IMR-90 (cell line): ENCODE measurements at regions not wholly inside any gene's neighbourhood (a gene's known extent, or its start where the extent isn't known, plus 50 kb on each side); places are given as distances from the start of the nearest gene placed in this dataset.

Source experiments
- ATAC-seq: fragments of 200-7000 bp; cut with Tn5 transposase; 2 replicates; pipeline ENCODE4 v1.9.1; 2020; ENCODE audit warnings: low read depth, mild to moderate bottlenecking, moderate library complexity
- BruUV-seq: library from RNA; stranded (reverse); fragments of 400-500 nt; replicated peaks from 2 replicates; lab custom pipeline; 2021; lab: Mats Ljungman, UMichigan
- CTCF ChIA-PET: fragments of 300-600 bp; formaldehyde crosslinking; extraction: SDS; loops from one replicate; lab custom pipeline; 2021; ENCODE audit warnings: antibody characterized with exemption; lab: Yijun Ruan, JAX
- POLR2A ChIA-PET: fragments of 300-600 bp; sonication (Branson Sonifier 250); formaldehyde crosslinking; loops from one replicate; lab custom pipeline; 2022; ENCODE audit warnings: antibody characterized with exemption; ENCODE audit not compliant: unreplicated experiment; lab: Charles Lee
- DNase-seq: peaks from one replicate; pipeline ENCODE4 v3.0.0; 2013
- H2AFZ ChIP-seq: replicated peaks from 2 replicates; pipeline ENCODE3; 2013; ENCODE audit warnings: low read length, mild to moderate bottlenecking; ENCODE audit not compliant: poor library complexity
- H2AK5ac ChIP-seq: 2 replicates; pipeline ENCODE4 v1.6.1; 2013; ENCODE audit warnings: low read depth, low read length, inconsistent platforms
- H2AK9ac ChIP-seq: replicated peaks from 2 replicates; pipeline ENCODE3; 2013; ENCODE audit warnings: mild to moderate bottlenecking, low read depth, low read length, moderate library complexity; ENCODE audit not compliant: poor library complexity
- H2BK120ac ChIP-seq: 2 replicates; pipeline ENCODE4 v1.6.1; 2013; ENCODE audit warnings: low read depth, low read length, inconsistent platforms
- H2BK15ac ChIP-seq: 3 replicates; pipeline ENCODE4 v1.6.1; 2013; ENCODE audit warnings: low read depth, low read length, inconsistent platforms
- H2BK20ac ChIP-seq: 2 replicates; pipeline ENCODE4 v1.6.1; 2013; ENCODE audit warnings: low read depth, mild to moderate bottlenecking, inconsistent platforms, low read length, moderate library complexity
- H2BK5ac ChIP-seq: 2 replicates; pipeline ENCODE4 v1.6.1; 2013; ENCODE audit warnings: mild to moderate bottlenecking, low read depth, low read length, inconsistent platforms; ENCODE audit not compliant: poor library complexity, severe bottlenecking
- H3K14ac ChIP-seq: replicated peaks from 2 replicates; pipeline ENCODE4 v1.6.1; 2013; ENCODE audit warnings: low read depth, low read length, inconsistent platforms
- H3K18ac ChIP-seq: 2 replicates; pipeline ENCODE4 v1.6.1; 2013; ENCODE audit warnings: low read depth, low read length, control low read depth
- H3K23ac ChIP-seq: 2 replicates; pipeline ENCODE4 v1.6.1; 2013; ENCODE audit warnings: low read depth, low read length, inconsistent platforms
- H3K27ac ChIP-seq: 2 replicates; pipeline ENCODE4 v1.5.1; 2013; ENCODE audit warnings: mild to moderate bottlenecking, control low read depth, low read length; ENCODE audit not compliant: insufficient read depth
- H3K27me3 ChIP-seq: 2 replicates; pipeline ENCODE4 v1.6.1; 2013; ENCODE audit warnings: low read length; ENCODE audit not compliant: control insufficient read depth, insufficient read depth
- H3K36me3 ChIP-seq: 2 replicates; pipeline ENCODE4 v1.6.1; 2013; ENCODE audit warnings: low read length, mixed read lengths; ENCODE audit not compliant: control insufficient read depth, insufficient read depth
- H3K4ac ChIP-seq: 2 replicates; pipeline ENCODE4 v1.6.1; 2013; ENCODE audit warnings: low read depth, low read length, inconsistent platforms
- H3K4me1 ChIP-seq: 2 replicates; pipeline ENCODE4 v1.6.1; 2013; ENCODE audit warnings: low read length, mixed read lengths; ENCODE audit not compliant: control insufficient read depth, insufficient read depth
- H3K4me2 ChIP-seq: 2 replicates; pipeline ENCODE4 v1.6.1; 2013; ENCODE audit warnings: low read depth, mild to moderate bottlenecking, control low read depth, low read length, moderate library complexity
- H3K4me3 ChIP-seq: 2 replicates; pipeline ENCODE4 v1.5.1; 2013; ENCODE audit warnings: low read depth, mild to moderate bottlenecking, control low read depth, low read length, moderate library complexity; ENCODE audit not compliant: insufficient read depth
- H3K56ac ChIP-seq: 2 replicates; pipeline ENCODE4 v1.6.1; 2013; ENCODE audit warnings: low read length, inconsistent platforms; ENCODE audit not compliant: insufficient read depth; ENCODE audit errors: extremely low read depth
- H3K79me1 ChIP-seq, 2 experiments: 2 replicates each; pipeline ENCODE4 v1.6.1; 2013; ENCODE audit warnings: low read length in 2 of 2, inconsistent platforms in 1 of 2, low read depth in 1 of 2
- H3K9ac ChIP-seq: 2 replicates; pipeline ENCODE4 v1.6.1; 2013; ENCODE audit warnings: low read depth, low read length, control low read depth
- H3K9me1 ChIP-seq: 2 replicates; pipeline ENCODE4 v1.6.1; 2013; ENCODE audit warnings: low read length, inconsistent platforms; ENCODE audit not compliant: insufficient read depth
- H3K9me3 ChIP-seq: 2 replicates; pipeline ENCODE4 v1.6.1; 2013; ENCODE audit warnings: low read length; ENCODE audit not compliant: control insufficient read depth, insufficient read depth
- H4K20me1 ChIP-seq: 2 replicates; pipeline ENCODE4 v1.6.1; 2013; ENCODE audit warnings: low read length, inconsistent platforms; ENCODE audit not compliant: insufficient read depth
- H4K5ac ChIP-seq: 2 replicates; pipeline ENCODE4 v1.6.1; 2013; ENCODE audit warnings: mild to moderate bottlenecking, low read depth, low read length, control low read depth
- H4K8ac ChIP-seq, 2 experiments: 2 replicates each; pipeline ENCODE4 v1.6.1; 2013; ENCODE audit warnings: low read depth in 2 of 2, low read length in 2 of 2, control low read depth in 1 of 2, inconsistent platforms in 1 of 2
- H4K91ac ChIP-seq: 2 replicates; pipeline ENCODE4 v1.6.1; 2013; ENCODE audit warnings: low read depth, low read length, inconsistent platforms; ENCODE audit not compliant: insufficient read depth
- CEBPB ChIP-seq: IDR thresholded peaks from 2 replicates; pipeline ENCODE4 v1.6.1; 2012; ENCODE audit warnings: low read depth, low read length, improper control_type of control experiment
- FOS ChIP-seq: fragments of 150-350 bp; IDR thresholded peaks from 2 replicates; pipeline ENCODE4 v1.6.1; 2016; ENCODE audit warnings: low read depth, low read length
- MAFK ChIP-seq: IDR thresholded peaks from 2 replicates; pipeline ENCODE4 v1.6.1; 2012; ENCODE audit warnings: low read depth, low read length, improper control_type of control experiment
- MAZ ChIP-seq: IDR thresholded peaks from 2 replicates; pipeline ENCODE4 v1.6.1; 2012; ENCODE audit warnings: low read depth, mild to moderate bottlenecking, low read length, improper control_type of control experiment, moderate library complexity, borderline replicate concordance
- MXI1 ChIP-seq: IDR thresholded peaks from 2 replicates; pipeline ENCODE4 v1.6.1; 2012; ENCODE audit warnings: low read depth, mild to moderate bottlenecking, low read length, moderate library complexity, borderline replicate concordance
- WGBS, 2 experiments: methylation state at CpG; one replicate each; pipeline versions ENCODE4 v1.1.5 to v1.1.7; 2013; ENCODE audit warnings: missing lambda C conversion rate in 2 of 2; ENCODE audit not compliant: insufficient read length in 1 of 2; ENCODE audit errors: extremely low coverage in 2 of 2; 5-methylcytosine and 5-hydroxymethylcytosine counted together
- dilution Hi-C: fragments of 300-500 bp; cut with HindIII; formaldehyde crosslinking; loops from one replicate; pipeline ENCODE4 v1.14.3; 2018; ENCODE audit warnings: low sequenced_read_pairs; ENCODE audit not compliant: unreplicated experiment
- in situ Hi-C: fragments of 300-500 bp; cut with MboI; formaldehyde crosslinking; loops from 3 replicates; pipeline ENCODE4 v1.14.3; 2019; ENCODE audit warnings: low sequenced_read_pairs, inconsistent platforms, mixed read lengths
- intact Hi-C: fragments of 100-400 bp; cut with micrococcal nuclease; formaldehyde crosslinking; loops from 2 replicates; pipeline ENCODE4 v1.10.0; 2022

GRCh38 chr4:148503681-148504080, 61.5 kb upstream of the NR3C2 start:
- dilution Hi-C loops = no loop called here
- H3K36me3 ChIP-seq = no peaks in the 10 kb centered on the region
- no peak overlapping the region for H2BK120ac ChIP-seq
- H2BK15ac ChIP-seq = no peak overlapping the region
- ATAC-seq (no peak), DNase-seq (no peak)
- ChIA-PET CTCF (no interaction called here), POLR2A (no interaction called here)
- no peak overlapping the region for H2BK20ac ChIP-seq
- H2BK5ac ChIP-seq = no peak overlapping the region
- no CpG with 5 or more reads among the region's 1 CpG for WGBS, 2 experiments
- TF ChIP-seq CEBPB (no peak), MAZ (no peak), MAFK (no peak), FOS (no peak), MXI1 (no peak)
- no peak overlapping the region for H2AFZ ChIP-seq
- H3K4me1 ChIP-seq = no peaks in the 10 kb centered on the region
- no peak overlapping the region for H4K5ac ChIP-seq
- H3K9me3 ChIP-seq = 0 out of 2 replicates have a peak, but pooled peaks cover 5% of the 10 kb centered on the region
- no peak overlapping the region for H2AK9ac ChIP-seq
- H2AK5ac ChIP-seq = no peak overlapping the region
- in situ Hi-C loops = no loop called here
- intact Hi-C loops = no loop called here
- H4K20me1 ChIP-seq = no peaks in the 10 kb centered on the region
- no peak overlapping the region for H4K8ac ChIP-seq
- H3K23ac ChIP-seq = no peak overlapping the region
- BruUV-seq = no TSS peak
- H3K9ac ChIP-seq = no peak overlapping the region
- no peak overlapping the region for H3K18ac ChIP-seq
- H3K79me1 ChIP-seq = no peaks in the 10 kb centered on the region
- H3K27me3 ChIP-seq = no peaks in the 10 kb centered on the region
- no peak overlapping the region for H3K27ac ChIP-seq
- no peak overlapping the region for H3K4me2 ChIP-seq
- no peaks in the 10 kb centered on the region for H3K9me1 ChIP-seq
- no peak overlapping the region for H3K4me3 ChIP-seq
- no peak overlapping the region for H3K14ac ChIP-seq
- no peak overlapping the region for H3K4ac ChIP-seq
- no peak overlapping the region for H4K91ac ChIP-seq
- no peak overlapping the region for H3K56ac ChIP-seq
